Endodermal cell (in vitro differentiated cells): ENCODE measurements at regions not wholly inside any gene's neighbourhood (a gene's known extent, or its start where the extent isn't known, plus 50 kb on each side); places are given as distances from the start of the nearest gene placed in this dataset.

Experiments used
- DNase-seq: peaks from one replicate; pipeline ENCODE4 v3.0.0-alpha.2; 2017
- H3K27ac ChIP-seq: 2 replicates; pipeline ENCODE4 v1.5.1; 2013; ENCODE audit warnings: mild to moderate bottlenecking, low read depth, low read length, moderate library complexity
- H3K27me3 ChIP-seq: 2 replicates; pipeline ENCODE4 v1.6.1; 2013; ENCODE audit warnings: mild to moderate bottlenecking, low read length, moderate library complexity; ENCODE audit not compliant: insufficient read depth, control insufficient read depth, poor library complexity, severe bottlenecking
- H3K36me3 ChIP-seq: 2 replicates; pipeline ENCODE4 v1.7.0; 2013; ENCODE audit warnings: mild to moderate bottlenecking, low read length, moderate library complexity; ENCODE audit not compliant: control insufficient read depth, insufficient read depth
- H3K4me1 ChIP-seq: one replicate; pipeline ENCODE4 v1.7.0; 2013; ENCODE audit warnings: low read length; ENCODE audit not compliant: control insufficient read depth, insufficient read depth
- H3K4me3 ChIP-seq: 2 replicates; pipeline ENCODE4 v1.5.1; 2013; ENCODE audit warnings: mild to moderate bottlenecking, low read length, moderate library complexity
- H3K9ac ChIP-seq: 2 replicates; pipeline ENCODE4 v1.6.1; 2013; ENCODE audit warnings: mild to moderate bottlenecking, low read length, moderate library complexity; ENCODE audit not compliant: poor library complexity, severe bottlenecking; ENCODE audit errors: extremely low read depth
- H3K9me3 ChIP-seq: 2 replicates; pipeline ENCODE4 v1.6.1; 2013; ENCODE audit warnings: mild to moderate bottlenecking, low read length, moderate library complexity; ENCODE audit not compliant: control insufficient read depth
- H3K27ac Mint-ChIP-seq: 2 replicates; pipeline ENCODE4 v1.8.0; 2020; ENCODE audit warnings: mixed read lengths
- H3K27me3 Mint-ChIP-seq: 2 replicates; pipeline ENCODE4 v1.8.0; 2021; ENCODE audit warnings: mild to moderate bottlenecking, mixed read lengths; ENCODE audit not compliant: insufficient read depth
- H3K36me3 Mint-ChIP-seq: 2 replicates; pipeline ENCODE4 v1.8.0; 2020; ENCODE audit warnings: low read depth, mixed read lengths
- H3K4me1 Mint-ChIP-seq: 2 replicates; pipeline ENCODE4 v1.8.0; 2020; ENCODE audit warnings: mixed read lengths
- H3K4me3 Mint-ChIP-seq: 2 replicates; pipeline ENCODE4 v1.8.0; 2020; ENCODE audit warnings: mild to moderate bottlenecking, moderate library complexity, mixed read lengths
- H3K9me3 Mint-ChIP-seq: 2 replicates; pipeline ENCODE4 v1.8.0; 2020; ENCODE audit warnings: mild to moderate bottlenecking, mixed read lengths
- CTCF ChIP-seq: fragments of 200-600 bp; sonication (generic); conservative IDR thresholded peaks from 2 replicates; pipeline ENCODE4 v1.5.0; 2021; ENCODE audit warnings: antibody characterized with exemption, mild to moderate bottlenecking
- WGBS, 2 experiments: methylation state at CpG; one replicate each; pipeline versions ENCODE4 v1.1.5 to v1.1.7; 2013; ENCODE audit warnings: missing lambda C conversion rate in 2 of 2, mixed read lengths in 1 of 2; ENCODE audit not compliant: insufficient coverage in 1 of 2, insufficient read length in 1 of 2; 5-methylcytosine and 5-hydroxymethylcytosine counted together

- peak; percentile 63 for DNase-seq
- Histone ChIP-seq H3K4me1 (peaks cover 9% of the 10 kb centered on the region), H3K9me3 (no peaks in the 10 kb centered on the region), H3K27ac (no peak overlapping the region), H3K9ac (no peak overlapping the region), H3K36me3 (no peaks in the 10 kb centered on the region), H3K4me3 (peak overlapping the region; percentile 53), H3K27me3 (peaks cover 73% of the 10 kb centered on the region)
- no peaks in the 10 kb centered on the region for H3K36me3 Mint-ChIP-seq
- peaks cover 84% of the 10 kb centered on the region for H3K27me3 Mint-ChIP-seq
- peaks cover 24% of the 10 kb centered on the region for H3K4me1 Mint-ChIP-seq
- 47% methylated on average over 6 of the region's 6 CpGs for WGBS, 2 experiments
- peak overlapping the region; percentile 51 for H3K4me3 Mint-ChIP-seq
- no peaks in the 10 kb centered on the region for H3K9me3 Mint-ChIP-seq
- TF ChIP-seq CTCF, result no peak
- H3K27ac Mint-ChIP-seq, result no peak overlapping the region
Measured at GRCh38 chr2:120587997-120588336, 147.7 kb upstream of the GLI2 start.

- H3K36me3 ChIP-seq, result no peaks in the 10 kb centered on the region
- WGBS, 2 experiments, result 90 to 96% methylated on average over 6 to 8 of the region's 8 CpGs
Measured at GRCh38 chr2:120589771-120590608, 145.7 kb upstream of the GLI2 start.

GRCh38 chr2:120590841-120591240, 144.8 kb upstream of the GLI2 start:
- Mint-ChIP-seq H3K4me1 (peaks cover 27% of the 10 kb centered on the region), H3K27ac (no peak overlapping the region), H3K27me3 (peaks cover 78% of the 10 kb centered on the region), H3K9me3 (no peaks in the 10 kb centered on the region), H3K36me3 (no peaks in the 10 kb centered on the region), H3K4me3 (no peak overlapping the region)
- Histone ChIP-seq H3K4me1 (peaks cover 9% of the 10 kb centered on the region), H3K27ac (peak overlapping the region; percentile 59), H3K27me3 (peaks cover 53% of the 10 kb centered on the region), H3K9ac (no peak overlapping the region), H3K9me3 (no peaks in the 10 kb centered on the region), H3K36me3 (no peaks in the 10 kb centered on the region), H3K4me3 (no peak overlapping the region)
- TF ChIP-seq CTCF, result no peak
- 88 to 94% methylated on average over 1 of the region's 1 CpG for WGBS, 2 experiments
- no peak for DNase-seq

More at GRCh38 chr2:120589771-120590608, 145.7 kb upstream of the GLI2 start:
- Mint-ChIP-seq H3K4me1 (peaks cover 27% of the 10 kb centered on the region), H3K27me3 (peaks cover 81% of the 10 kb centered on the region), H3K36me3 (no peaks in the 10 kb centered on the region), H3K27ac (no peak overlapping the region), H3K9me3 (no peaks in the 10 kb centered on the region), H3K4me3 (no peak overlapping the region)
- Histone ChIP-seq H3K4me1 (peaks cover 9% of the 10 kb centered on the region), H3K9me3 (no peaks in the 10 kb centered on the region), H3K4me3 (no peak overlapping the region), H3K27ac (no peak overlapping the region), H3K27me3 (peaks cover 58% of the 10 kb centered on the region), H3K9ac (no peak overlapping the region)
- no peak for TF ChIP-seq CTCF
- no peak for DNase-seq
